CD14-positive monocyte (primary cell): ENCODE measurements at regions not wholly inside any gene's neighbourhood (a gene's known extent, or its start where the extent isn't known, plus 50 kb on each side); places are given as distances from the start of the nearest gene placed in this dataset.

ENCODE experiments used
- DNase-seq, 3 donors: peaks; one replicate each; pipeline ENCODE4 v3.0.0-alpha.2; 2011 to 2022
- H2AFZ ChIP-seq: 2 replicates; pipeline ENCODE4 v1.6.0; 2012; ENCODE audit warnings: mild to moderate bottlenecking, low read depth, low read length, inconsistent platforms; ENCODE audit not compliant: insufficient read depth, poor library complexity, severe bottlenecking
- H3K27ac ChIP-seq, 2 donors: 1 replicate in 1 of 2; 2 replicates in 1 of 2; pipeline ENCODE4 v1.5.1; 2012 to 2013; ENCODE audit warnings: low read length in 2 of 2, control low read depth in 1 of 2, inconsistent platforms in 1 of 2, low read depth in 1 of 2, mild to moderate bottlenecking in 1 of 2
- H3K27me3 ChIP-seq, 2 donors: one replicate each; pipeline versions ENCODE4 v1.6.0 to v1.6.1; 2011 to 2013; ENCODE audit warnings: low read length in 2 of 2; ENCODE audit not compliant: control insufficient read depth in 2 of 2, insufficient read depth in 2 of 2
- H3K36me3 ChIP-seq, 2 donors: replicated peaks in 1 of 2; 1 replicate in 1 of 2; 2 replicates in 1 of 2; pipeline versions ENCODE4 v1.5.1 to v1.6.1; 2012 to 2013; ENCODE audit warnings: low read length in 2 of 2, control low read depth in 1 of 2, inconsistent platforms in 1 of 2, mild to moderate bottlenecking in 1 of 2; ENCODE audit not compliant: insufficient read depth in 2 of 2, control insufficient read depth in 1 of 2
- H3K4me1 ChIP-seq, 2 donors: 1 replicate in 1 of 2; 2 replicates in 1 of 2; pipeline versions ENCODE4 v1.5.1 to v1.6.1; 2012 to 2013; ENCODE audit warnings: low read length in 2 of 2, control low read depth in 1 of 2, inconsistent platforms in 1 of 2, mild to moderate bottlenecking in 1 of 2, moderate library complexity in 1 of 2; ENCODE audit not compliant: insufficient read depth in 2 of 2, control insufficient read depth in 1 of 2
- H3K4me2 ChIP-seq: replicated peaks from 2 replicates; pipeline ENCODE3; 2012; ENCODE audit warnings: low read length, moderate library complexity, mild to moderate bottlenecking; ENCODE audit not compliant: poor library complexity, severe bottlenecking; ENCODE audit errors: extremely low read depth
- H3K4me3 ChIP-seq, 3 experiments: fragments of 200-600 bp in 1 of 3; sonication (generic) in 1 of 3; replicated peaks in 1 of 3; 1 replicate in 2 of 3; 2 replicates in 1 of 3; pipeline ENCODE4 v1.5.1; 2011 to 2013; ENCODE audit warnings: low read length in 3 of 3, mild to moderate bottlenecking in 3 of 3, control low read depth in 2 of 3, low read depth in 2 of 3, inconsistent platforms in 1 of 3, moderate library complexity in 1 of 3
- H3K79me2 ChIP-seq: 2 replicates; pipeline ENCODE4 v1.6.0; 2012; ENCODE audit warnings: mild to moderate bottlenecking, control low read depth, inconsistent platforms, low read length, moderate library complexity; ENCODE audit not compliant: insufficient read depth
- H3K9ac ChIP-seq: 2 replicates; pipeline ENCODE4 v1.6.0; 2017; ENCODE audit warnings: low read length, mild to moderate bottlenecking; ENCODE audit not compliant: insufficient read depth, poor library complexity, severe bottlenecking
- H3K9me3 ChIP-seq, 2 donors: replicated peaks in 1 of 2; 1 replicate in 1 of 2; 2 replicates in 1 of 2; pipeline versions ENCODE4 v1.5.1 to v1.6.1; 2012 to 2013; ENCODE audit warnings: low read length in 2 of 2, control low read depth in 1 of 2; ENCODE audit not compliant: control insufficient read depth in 1 of 2, insufficient read depth in 1 of 2
- H4K20me1 ChIP-seq: 2 replicates; pipeline ENCODE4 v1.6.0; 2012; ENCODE audit warnings: mild to moderate bottlenecking, low read length, control low read depth, moderate library complexity; ENCODE audit not compliant: insufficient read depth
- H3K27ac Mint-ChIP-seq, 7 donors: one replicate each; pipeline ENCODE4 v1.8.0; 2020; ENCODE audit warnings: mild to moderate bottlenecking in 7 of 7, mixed read lengths in 7 of 7, moderate library complexity in 6 of 7, inconsistent platforms in 2 of 7
- H3K27me3 Mint-ChIP-seq, 3 donors: one replicate each; pipeline ENCODE4 v1.8.0; 2021 to 2022; ENCODE audit warnings: low read depth in 3 of 3, mild to moderate bottlenecking in 3 of 3, mixed read lengths in 3 of 3, moderate library complexity in 3 of 3, inconsistent platforms in 1 of 3
- H3K36me3 Mint-ChIP-seq, 2 donors: one replicate each; pipeline ENCODE4 v1.8.0; 2020; ENCODE audit warnings: mixed read lengths in 2 of 2, inconsistent platforms in 1 of 2, mild to moderate bottlenecking in 1 of 2
- H3K4me1 Mint-ChIP-seq: one replicate; pipeline ENCODE4 v1.8.0; 2020; ENCODE audit warnings: mild to moderate bottlenecking, mixed read lengths
- H3K4me3 Mint-ChIP-seq, 2 donors: one replicate each; pipeline ENCODE4 v1.8.0; 2020; ENCODE audit warnings: mild to moderate bottlenecking in 2 of 2, mixed read lengths in 2 of 2, moderate library complexity in 1 of 2
- H3K9me3 Mint-ChIP-seq, 7 donors: one replicate each; pipeline ENCODE4 v1.8.0; 2020 to 2022; ENCODE audit warnings: mixed read lengths in 7 of 7, mild to moderate bottlenecking in 6 of 7, moderate library complexity in 6 of 7, inconsistent platforms in 2 of 7
- WGBS: methylation state at CpG from one replicate; pipeline ENCODE4 v1.1.5; 2013; ENCODE audit warnings: missing lambda C conversion rate; ENCODE audit not compliant: insufficient coverage; 5-methylcytosine and 5-hydroxymethylcytosine counted together
- intact Hi-C, 2 donors: fragments of 100-400 bp; cut with micrococcal nuclease; formaldehyde crosslinking; loops; one replicate each; pipeline versions ENCODE4 v1.15.0 to v1.15.1; 2023
- TF ChIP-seq, protein P1 (sequence below): fragments of 200-600 bp; IDR thresholded peaks from one replicate; pipeline ENCODE4 v1.8.0; 2022; ENCODE audit warnings: antibody characterized with exemption, mild to moderate bottlenecking

DNA sequence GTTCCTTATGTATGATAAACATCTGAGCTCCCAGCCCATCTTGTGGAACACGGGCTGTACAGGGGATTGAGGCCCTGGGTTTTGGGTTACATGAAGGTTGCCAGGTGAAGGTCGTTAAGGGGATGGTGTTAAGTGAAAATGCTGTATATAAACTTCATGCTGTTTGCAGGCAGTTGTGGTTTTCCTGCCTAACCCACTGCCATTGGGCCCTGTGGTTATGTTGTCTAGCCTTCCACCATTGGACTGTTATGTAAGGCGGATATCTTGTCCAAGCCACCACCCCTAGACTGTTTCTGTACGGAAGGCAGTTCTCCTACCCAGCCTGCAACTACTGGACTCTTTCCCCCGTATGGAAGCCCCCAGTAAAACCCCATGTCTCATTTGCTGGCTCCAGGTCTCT is 246.1 kb downstream of the KIF4B start:
- H3K4me3 Mint-ChIP-seq = no peak overlapping the region
- peaks cover 0 to 6% (median 0%) of the 10 kb centered on the region in 7 donors for H3K9me3 Mint-ChIP-seq
- H3K36me3 Mint-ChIP-seq = no peaks in the 10 kb centered on the region
- TF ChIP-seq, protein P1, sequence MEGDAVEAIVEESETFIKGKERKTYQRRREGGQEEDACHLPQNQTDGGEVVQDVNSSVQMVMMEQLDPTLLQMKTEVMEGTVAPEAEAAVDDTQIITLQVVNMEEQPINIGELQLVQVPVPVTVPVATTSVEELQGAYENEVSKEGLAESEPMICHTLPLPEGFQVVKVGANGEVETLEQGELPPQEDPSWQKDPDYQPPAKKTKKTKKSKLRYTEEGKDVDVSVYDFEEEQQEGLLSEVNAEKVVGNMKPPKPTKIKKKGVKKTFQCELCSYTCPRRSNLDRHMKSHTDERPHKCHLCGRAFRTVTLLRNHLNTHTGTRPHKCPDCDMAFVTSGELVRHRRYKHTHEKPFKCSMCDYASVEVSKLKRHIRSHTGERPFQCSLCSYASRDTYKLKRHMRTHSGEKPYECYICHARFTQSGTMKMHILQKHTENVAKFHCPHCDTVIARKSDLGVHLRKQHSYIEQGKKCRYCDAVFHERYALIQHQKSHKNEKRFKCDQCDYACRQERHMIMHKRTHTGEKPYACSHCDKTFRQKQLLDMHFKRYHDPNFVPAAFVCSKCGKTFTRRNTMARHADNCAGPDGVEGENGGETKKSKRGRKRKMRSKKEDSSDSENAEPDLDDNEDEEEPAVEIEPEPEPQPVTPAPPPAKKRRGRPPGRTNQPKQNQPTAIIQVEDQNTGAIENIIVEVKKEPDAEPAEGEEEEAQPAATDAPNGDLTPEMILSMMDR = no peak
- Histone ChIP-seq H3K27me3 (no peaks in the 10 kb centered on the region), H3K36me3 (no peaks in the 10 kb centered on the region), H3K4me2 (no peak overlapping the region), H3K4me3 (no peak overlapping the region), H2AFZ (no peak overlapping the region), H3K4me1 (no peaks in the 10 kb centered on the region), H3K9ac (no peak overlapping the region), H3K79me2 (no peaks in the 10 kb centered on the region), H3K27ac (no peak overlapping the region), H4K20me1 (no peaks in the 10 kb centered on the region), H3K9me3 (no peaks in the 10 kb centered on the region)
- H3K27ac Mint-ChIP-seq = no peak overlapping the region
- DNase-seq = no peak
- intact Hi-C loops = no loop called here
- peaks cover 0 to 1% (median 0%) of the 10 kb centered on the region in 3 donors for H3K27me3 Mint-ChIP-seq
- H3K4me1 Mint-ChIP-seq = no peaks in the 10 kb centered on the region
- 39% methylated on average over 2 of the region's 5 CpGs for WGBS

DNA sequence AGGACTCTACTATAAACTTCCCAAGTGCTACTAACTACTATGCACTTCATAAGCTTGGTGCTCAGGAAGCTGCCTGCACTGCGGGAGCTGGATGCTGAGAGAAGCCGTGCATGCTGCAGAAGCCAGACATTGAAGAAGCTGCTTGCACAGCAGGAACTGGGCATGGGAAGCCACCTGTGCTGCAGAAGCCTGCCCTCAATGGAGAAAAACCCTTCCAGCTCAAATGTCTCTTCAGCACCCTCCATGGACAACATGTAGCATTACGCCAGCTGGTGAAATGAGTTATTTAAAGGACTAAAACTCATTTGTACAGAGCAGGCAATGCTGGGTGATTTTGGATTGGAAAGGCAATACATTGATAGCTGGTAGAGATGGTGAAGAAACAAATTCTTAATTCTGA is 247.2 kb downstream of the KIF4B start:
- intact Hi-C loops = no loop called here
- H2AFZ ChIP-seq = no peak overlapping the region
- no peak overlapping the region for H3K4me2 ChIP-seq
- H3K4me1 Mint-ChIP-seq = no peaks in the 10 kb centered on the region
- H4K20me1 ChIP-seq = no peaks in the 10 kb centered on the region
- DNase-seq = no peak
- H3K27ac Mint-ChIP-seq = no peak overlapping the region
- no peak overlapping the region for H3K4me3 ChIP-seq
- no peaks in the 10 kb centered on the region for H3K4me1 ChIP-seq
- no peak overlapping the region for H3K27ac ChIP-seq
- no peaks in the 10 kb centered on the region for H3K9me3 ChIP-seq
- H3K4me3 Mint-ChIP-seq = no peak overlapping the region
- H3K36me3 ChIP-seq = no peaks in the 10 kb centered on the region
- no peaks in the 10 kb centered on the region for H3K36me3 Mint-ChIP-seq
- peaks cover 0 to 6% (median 0%) of the 10 kb centered on the region in 7 donors for H3K9me3 Mint-ChIP-seq
- 55% methylated on average over 2 of the region's 3 CpGs for WGBS
- no peaks in the 10 kb centered on the region for H3K79me2 ChIP-seq
- H3K27me3 Mint-ChIP-seq = peaks cover 0 to 1% (median 0%) of the 10 kb centered on the region in 3 donors
- TF ChIP-seq, protein P1 = no peak
- H3K27me3 ChIP-seq = no peaks in the 10 kb centered on the region
- H3K9ac ChIP-seq = no peak overlapping the region
